AG10803 (cell line): ENCODE measurements at regions not wholly inside any gene's neighbourhood (a gene's known extent, or its start where the extent isn't known, plus 50 kb on each side); places are given as distances from the start of the nearest gene placed in this dataset.

ENCODE experiments used
- DNase-seq: peaks from one replicate; pipeline ENCODE4 v3.0.0; 2010; ENCODE audit warnings: low read depth
- H3K4me3 ChIP-seq: 2 replicates; pipeline ENCODE4 v1.5.1; 2011; ENCODE audit warnings: mild to moderate bottlenecking, low read length, control low read depth
- TF ChIP-seq, protein P1 (sequence below): conservative IDR thresholded peaks from 2 replicates; pipeline ENCODE4 v1.5.1; 2011; ENCODE audit warnings: mild to moderate bottlenecking, low read length, control low read depth, inconsistent platforms

DNA sequence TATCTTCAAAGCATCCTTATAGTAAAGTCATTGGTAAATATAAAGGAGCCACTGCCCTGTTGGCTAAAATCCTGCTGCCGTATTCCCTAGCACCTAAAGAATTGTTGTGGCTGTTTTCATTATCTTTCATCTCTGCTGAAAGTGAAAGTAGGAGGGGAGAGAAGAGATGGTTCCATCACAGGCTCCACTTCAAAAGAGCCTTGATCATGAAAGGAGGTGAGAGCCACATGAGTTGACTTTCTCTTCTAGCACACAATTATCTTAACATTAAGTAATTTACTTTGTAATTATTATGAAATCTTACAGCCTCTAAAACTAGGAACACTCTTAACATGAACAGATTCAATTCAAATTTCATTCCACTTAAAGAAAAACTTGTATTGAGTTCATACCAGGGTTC lies 1050.9 kb upstream of the LRRTM1 start:
- no peak overlapping the region for H3K4me3 ChIP-seq
- TF ChIP-seq, protein P1, sequence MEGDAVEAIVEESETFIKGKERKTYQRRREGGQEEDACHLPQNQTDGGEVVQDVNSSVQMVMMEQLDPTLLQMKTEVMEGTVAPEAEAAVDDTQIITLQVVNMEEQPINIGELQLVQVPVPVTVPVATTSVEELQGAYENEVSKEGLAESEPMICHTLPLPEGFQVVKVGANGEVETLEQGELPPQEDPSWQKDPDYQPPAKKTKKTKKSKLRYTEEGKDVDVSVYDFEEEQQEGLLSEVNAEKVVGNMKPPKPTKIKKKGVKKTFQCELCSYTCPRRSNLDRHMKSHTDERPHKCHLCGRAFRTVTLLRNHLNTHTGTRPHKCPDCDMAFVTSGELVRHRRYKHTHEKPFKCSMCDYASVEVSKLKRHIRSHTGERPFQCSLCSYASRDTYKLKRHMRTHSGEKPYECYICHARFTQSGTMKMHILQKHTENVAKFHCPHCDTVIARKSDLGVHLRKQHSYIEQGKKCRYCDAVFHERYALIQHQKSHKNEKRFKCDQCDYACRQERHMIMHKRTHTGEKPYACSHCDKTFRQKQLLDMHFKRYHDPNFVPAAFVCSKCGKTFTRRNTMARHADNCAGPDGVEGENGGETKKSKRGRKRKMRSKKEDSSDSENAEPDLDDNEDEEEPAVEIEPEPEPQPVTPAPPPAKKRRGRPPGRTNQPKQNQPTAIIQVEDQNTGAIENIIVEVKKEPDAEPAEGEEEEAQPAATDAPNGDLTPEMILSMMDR, result no peak
- DNase-seq, result no peak

DNA sequence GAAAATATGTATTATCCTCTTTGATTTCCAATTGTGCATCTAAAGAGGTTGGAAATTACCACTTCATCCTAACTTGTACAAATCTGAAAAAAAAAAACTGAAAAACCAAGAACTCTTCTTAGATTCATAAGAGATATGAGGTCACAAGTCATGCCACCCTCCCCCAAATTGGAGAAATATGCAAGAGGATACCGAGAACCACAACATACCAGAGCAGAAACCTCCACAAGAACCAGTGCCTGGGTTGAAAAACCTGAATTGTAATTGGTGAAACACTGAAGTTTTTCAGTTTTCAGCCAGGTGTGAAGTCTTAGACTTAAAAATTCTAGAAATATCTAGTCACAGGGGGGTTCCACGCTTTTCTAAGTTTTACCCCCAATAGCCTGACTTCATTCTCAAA lies 1029.5 kb upstream of the LRRTM1 start:
- H3K4me3 ChIP-seq, result no peak overlapping the region
- TF ChIP-seq, protein P1, result no peak
- DNase-seq, result no peak

DNA sequence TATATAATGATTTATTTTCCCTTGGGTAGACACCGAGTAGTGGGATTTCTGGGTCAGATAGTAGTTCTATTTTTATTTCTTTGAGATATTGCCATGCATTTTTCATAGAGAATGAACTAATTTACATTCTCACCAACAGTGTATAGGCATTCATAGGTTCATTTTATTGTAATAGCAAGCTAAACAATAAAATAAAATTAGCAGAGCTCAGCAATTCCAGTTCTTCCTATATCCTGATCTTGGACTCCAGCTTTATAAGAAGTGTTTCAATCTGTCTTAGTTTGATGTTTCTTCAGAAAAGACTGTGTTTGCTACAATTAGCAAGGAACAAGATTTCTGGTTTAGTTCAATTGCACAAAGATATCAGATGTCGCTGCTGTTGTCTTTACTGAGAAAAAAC lies 1024.4 kb upstream of the LRRTM1 start:
- H3K4me3 ChIP-seq, result no peak overlapping the region
- TF ChIP-seq, protein P1, result no peak
- DNase-seq, result no peak

DNA sequence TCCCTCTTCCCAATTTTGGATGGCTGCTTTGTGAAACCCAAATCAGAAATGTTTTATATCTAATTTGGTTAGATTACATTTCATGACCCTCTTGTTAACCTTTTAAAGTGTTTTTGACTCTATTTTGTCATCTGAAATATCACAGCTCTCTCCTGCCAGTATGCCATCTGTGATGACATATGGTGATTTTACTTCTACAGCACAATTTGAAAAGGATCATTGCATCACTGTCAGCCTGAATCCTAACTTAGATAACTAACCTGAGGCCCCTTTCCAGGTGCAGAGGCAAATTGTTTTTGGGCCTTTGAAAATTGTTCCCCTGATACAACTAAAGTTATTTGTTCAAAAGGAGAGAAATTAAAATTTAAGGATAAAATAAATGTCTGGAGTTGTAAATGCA lies 1023.4 kb upstream of the LRRTM1 start:
- DNase-seq, result no peak
- TF ChIP-seq, protein P1, result no peak

DNA sequence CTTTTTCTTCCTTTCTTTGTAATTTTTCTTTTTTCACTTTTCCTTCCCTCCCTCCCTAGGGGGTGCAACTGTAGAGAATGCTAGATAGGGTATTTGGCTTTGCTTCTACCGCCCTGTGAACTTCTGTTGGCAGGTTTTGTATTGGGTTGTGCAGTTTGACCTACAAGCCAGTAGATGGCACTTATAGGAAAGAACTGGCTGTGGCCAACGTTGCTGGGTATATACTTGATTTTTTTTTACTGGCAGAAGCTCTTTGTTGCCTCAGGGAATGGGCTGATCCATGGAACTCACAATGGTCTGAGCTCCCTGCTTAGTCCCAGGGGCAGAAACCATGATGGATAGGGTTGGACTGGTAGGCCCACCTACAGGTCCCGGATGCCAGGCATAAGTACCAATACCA lies 1019.5 kb upstream of the LRRTM1 start:
- no peak overlapping the region for H3K4me3 ChIP-seq
- TF ChIP-seq, protein P1, result no peak
- DNase-seq, result no peak

More for the DNA sequence above, 1023.4 kb upstream of the LRRTM1 start:
- no peak overlapping the region for H3K4me3 ChIP-seq

DNA sequence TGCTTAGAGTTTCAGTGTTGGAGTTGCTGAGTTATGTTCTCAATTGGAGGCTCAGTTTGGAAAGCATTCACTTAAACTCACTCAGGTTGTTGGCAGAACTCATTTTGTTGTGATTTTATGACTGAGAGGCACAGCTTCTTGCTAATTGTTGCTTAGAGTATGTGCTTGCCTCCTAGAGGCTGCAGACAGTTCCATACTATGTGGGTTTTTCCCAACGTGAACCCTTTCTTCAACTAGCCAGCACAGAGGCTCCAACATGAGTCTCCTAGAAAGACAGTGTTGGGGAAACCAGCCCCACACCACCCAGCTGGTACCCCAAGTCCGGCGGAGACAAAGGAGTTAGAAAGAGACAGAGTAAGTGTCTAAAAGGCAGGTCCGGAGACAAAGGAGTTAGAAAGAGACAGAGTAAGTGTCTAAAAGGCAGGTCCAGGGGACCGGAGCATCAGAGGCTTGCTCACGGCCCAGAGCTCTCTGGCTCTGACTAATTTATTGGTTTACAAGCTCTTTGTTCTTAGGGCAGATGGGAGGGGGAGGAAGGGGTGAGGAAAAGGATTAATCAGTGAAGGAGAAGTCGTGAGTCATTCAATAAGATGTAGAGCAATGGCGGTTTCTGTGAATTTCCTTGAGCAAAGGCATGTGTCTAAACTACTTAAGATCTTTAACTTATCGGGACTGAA lies 999.7 kb upstream of the LRRTM1 start:
- TF ChIP-seq, protein P1, result no peak
- DNase-seq, result no peak
- no peak overlapping the region for H3K4me3 ChIP-seq

DNA sequence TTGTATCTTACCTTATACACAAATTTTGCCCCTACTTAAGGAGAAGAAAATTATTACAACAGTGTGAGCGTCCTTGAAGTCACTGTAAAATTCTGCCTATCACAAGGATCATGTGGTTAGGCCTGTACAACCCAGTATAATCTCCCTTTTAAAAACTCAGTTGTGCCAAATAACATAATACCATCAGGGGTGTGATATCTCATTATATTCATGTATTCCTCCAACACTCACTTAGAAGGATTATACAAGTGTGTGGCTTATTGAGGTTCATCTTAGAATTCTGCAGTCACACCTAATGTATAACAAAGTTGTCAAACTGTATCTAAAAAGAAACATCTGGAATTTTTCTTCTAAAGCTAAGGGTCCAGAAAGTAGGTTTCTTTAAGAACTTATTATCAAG lies 998.8 kb upstream of the LRRTM1 start:
- TF ChIP-seq, protein P1, result no peak
- no peak overlapping the region for H3K4me3 ChIP-seq
- DNase-seq, result no peak
